Transverse colon (tissue), 4 donors: ENCODE measurements at regions not wholly inside any gene's neighbourhood (a gene's known extent, or its start where the extent isn't known, plus 50 kb on each side); places are given as distances from the start of the nearest gene placed in this dataset.

Experiments
- DNase-seq: peaks from one replicate; pipeline ENCODE4 v3.0.0-alpha.2; 2019
- H3K27ac ChIP-seq, 4 donors: fragments of 200-600 bp; sonication (generic); 2 replicates each; pipeline ENCODE4 v1.5.1; 2016 to 2018; ENCODE audit warnings: inconsistent platforms in 4 of 4
- H3K27me3 ChIP-seq: fragments of 200-600 bp; sonication (generic); 2 replicates; pipeline ENCODE4 v1.5.1; 2017; ENCODE audit warnings: inconsistent platforms
- H3K36me3 ChIP-seq, 4 donors: fragments of 200-600 bp; sonication (generic); 2 replicates each; pipeline ENCODE4 v1.5.1; 2017 to 2019; ENCODE audit warnings: inconsistent platforms in 4 of 4
- H3K4me1 ChIP-seq, 4 donors: fragments of 200-600 bp; sonication (generic); 2 replicates each; pipeline ENCODE4 v1.5.1; 2017 to 2020; ENCODE audit warnings: inconsistent platforms in 4 of 4
- H3K4me3 ChIP-seq, 4 donors: fragments of 200-600 bp; sonication (generic); 1 replicate in 1 of 4; 2 replicates in 3 of 4; pipeline versions ENCODE4 v1.5.1 to v1.6.1; 2017 to 2019; ENCODE audit warnings: inconsistent platforms in 4 of 4
- H3K9me3 ChIP-seq, 2 donors: fragments of 200-600 bp; sonication (generic); 2 replicates each; pipeline ENCODE4 v1.5.1; 2017 to 2019; ENCODE audit warnings: inconsistent platforms in 2 of 2
- EP300 ChIP-seq: sonication (generic); formaldehyde crosslinking; IDR thresholded peaks from one replicate; pipeline ENCODE4 v1.6.1; 2017; ENCODE audit warnings: antibody characterized with exemption, low read depth
- POLR2A ChIP-seq: fragments of 450-650 bp; IDR thresholded peaks from one replicate; pipeline ENCODE4 v1.6.1; 2016; ENCODE audit warnings: antibody characterized with exemption, mild to moderate bottlenecking, moderate library complexity
- POLR2AphosphoS5 ChIP-seq, 3 donors: sonication (generic); formaldehyde crosslinking; IDR thresholded peaks; one replicate each; pipeline ENCODE4 v1.6.1; 2016; ENCODE audit warnings: antibody characterized with exemption in 3 of 3
- WGBS, 2 donors: methylation state at CpG; one replicate each; pipeline ENCODE4 v1.1.5; 2018; ENCODE audit warnings: low coverage in 1 of 2; 5-methylcytosine and 5-hydroxymethylcytosine counted together
- in situ Hi-C, 4 donors: fragments of 200-750 bp; cut with MboI; loops; one replicate each; pipeline versions ENCODE4 v1.15.0 to v1.15.1; 2017; ENCODE audit warnings: low sequenced_read_pairs in 3 of 4, low pct_ligation_motif_present in 1 of 4, low pct_unique_long_range_greater_than_20kb in 1 of 4
- intact Hi-C: fragments of 100-400 bp; cut with DNase I; formaldehyde crosslinking; loops from one replicate; pipeline ENCODE4 v1.15.1; 2023; ENCODE audit warnings: low total_unique reads
- TF ChIP-seq, protein P1 (sequence below), 5 experiments: fragments of 200-600 bp in 3 of 5; fragments of 450-650 bp in 2 of 5; sonication (generic) in 3 of 5; IDR thresholded peaks; 1 replicate in 2 of 5; 2 replicates in 3 of 5; pipeline ENCODE4 v1.5.1; 2016 to 2017; ENCODE audit warnings: antibody characterized with exemption in 5 of 5, inconsistent platforms in 3 of 5, mild to moderate bottlenecking in 2 of 5, moderate library complexity in 1 of 5

DNA sequence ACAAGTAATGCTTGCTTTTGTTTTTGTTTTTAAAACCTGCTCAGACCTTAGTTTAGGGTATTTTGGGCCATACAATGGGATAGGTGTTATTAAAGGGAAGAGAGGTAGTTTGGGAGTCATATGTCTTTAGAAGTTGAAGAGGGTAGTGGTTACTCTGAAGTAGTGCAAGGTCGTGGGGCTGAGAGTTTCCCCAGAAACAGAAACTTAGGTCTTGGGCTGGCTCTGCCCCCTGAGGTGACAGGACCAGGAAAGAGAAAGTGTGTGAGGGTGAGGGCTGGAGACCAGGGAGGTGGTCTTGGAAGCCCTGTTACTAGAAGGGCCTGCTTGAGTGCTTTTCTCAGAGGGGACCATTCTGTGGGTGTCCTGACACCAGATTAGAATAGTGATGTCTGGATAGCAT, 500.5 kb upstream of the SPHKAP start:
- H3K4me3 ChIP-seq: no peak overlapping the region
- H3K27ac ChIP-seq: no peak overlapping the region
- no peak for DNase-seq
- TF ChIP-seq POLR2AphosphoS5 (IDR thresholded peaks at IDR 0.05) (no peak), POLR2A (no peak), EP300 (no peak)
- TF ChIP-seq, protein P1, sequence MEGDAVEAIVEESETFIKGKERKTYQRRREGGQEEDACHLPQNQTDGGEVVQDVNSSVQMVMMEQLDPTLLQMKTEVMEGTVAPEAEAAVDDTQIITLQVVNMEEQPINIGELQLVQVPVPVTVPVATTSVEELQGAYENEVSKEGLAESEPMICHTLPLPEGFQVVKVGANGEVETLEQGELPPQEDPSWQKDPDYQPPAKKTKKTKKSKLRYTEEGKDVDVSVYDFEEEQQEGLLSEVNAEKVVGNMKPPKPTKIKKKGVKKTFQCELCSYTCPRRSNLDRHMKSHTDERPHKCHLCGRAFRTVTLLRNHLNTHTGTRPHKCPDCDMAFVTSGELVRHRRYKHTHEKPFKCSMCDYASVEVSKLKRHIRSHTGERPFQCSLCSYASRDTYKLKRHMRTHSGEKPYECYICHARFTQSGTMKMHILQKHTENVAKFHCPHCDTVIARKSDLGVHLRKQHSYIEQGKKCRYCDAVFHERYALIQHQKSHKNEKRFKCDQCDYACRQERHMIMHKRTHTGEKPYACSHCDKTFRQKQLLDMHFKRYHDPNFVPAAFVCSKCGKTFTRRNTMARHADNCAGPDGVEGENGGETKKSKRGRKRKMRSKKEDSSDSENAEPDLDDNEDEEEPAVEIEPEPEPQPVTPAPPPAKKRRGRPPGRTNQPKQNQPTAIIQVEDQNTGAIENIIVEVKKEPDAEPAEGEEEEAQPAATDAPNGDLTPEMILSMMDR (IDR thresholded peaks at IDR 0.05): no peak
- no peaks in the 10 kb centered on the region for H3K36me3 ChIP-seq
- no peaks in the 10 kb centered on the region for H3K9me3 ChIP-seq
- WGBS, 2 donors: 60% methylated on average over 1 of the region's 1 CpG; no CpG with 5 or more reads in 1 of the 2 donors
- no peaks in the 10 kb centered on the region for H3K4me1 ChIP-seq
- intact Hi-C loops: no loop called here
- in situ Hi-C loops: loop anchor here in 3 of 4 donors (25.0 kb wide), 4 partner anchors 455 to 905 kb away; partner anchors contain the start of gene PID1 (in 1 of the 3)
- no peaks in the 10 kb centered on the region for H3K27me3 ChIP-seq

DNA sequence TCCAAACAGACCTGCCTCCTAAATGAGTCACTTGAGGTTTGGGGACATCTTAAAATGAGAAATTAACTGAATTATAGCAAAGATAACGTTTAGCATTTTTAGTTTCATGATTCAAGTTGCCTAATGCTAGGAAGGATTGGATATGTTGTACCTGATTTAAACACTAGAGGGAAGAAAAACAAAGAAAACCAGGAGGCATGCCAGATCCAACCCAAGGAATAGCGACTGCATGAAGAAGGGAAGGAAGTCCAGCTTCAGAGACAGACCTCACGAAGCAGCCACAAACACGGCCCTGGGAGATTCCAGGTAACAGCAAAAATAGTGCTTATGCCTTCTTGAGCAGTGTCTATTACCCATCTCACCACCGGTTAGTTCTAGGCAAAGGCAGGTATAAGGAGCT, 499.9 kb upstream of the SPHKAP start:
- no peak for DNase-seq
- Histone ChIP-seq H3K4me3 (no peak overlapping the region), H3K4me1 (no peaks in the 10 kb centered on the region), H3K27me3 (no peaks in the 10 kb centered on the region), H3K27ac (no peak overlapping the region), H3K9me3 (no peaks in the 10 kb centered on the region), H3K36me3 (no peaks in the 10 kb centered on the region)
- 22 to 30% methylated on average over 4 to 5 of the region's 5 CpGs for WGBS, 2 donors
- TF ChIP-seq, protein P1 (IDR thresholded peaks at IDR 0.05): peak; percentile 44 to 66 (median 49)
- no peak for TF ChIP-seq POLR2A
- intact Hi-C loops (no loop called here), in situ Hi-C loops (loop anchor here in 3 of 4 donors (25.0 kb wide), 4 partner anchors 456 to 906 kb away; partner anchors contain the start of gene PID1 (in 1 of the 3))

DNA sequence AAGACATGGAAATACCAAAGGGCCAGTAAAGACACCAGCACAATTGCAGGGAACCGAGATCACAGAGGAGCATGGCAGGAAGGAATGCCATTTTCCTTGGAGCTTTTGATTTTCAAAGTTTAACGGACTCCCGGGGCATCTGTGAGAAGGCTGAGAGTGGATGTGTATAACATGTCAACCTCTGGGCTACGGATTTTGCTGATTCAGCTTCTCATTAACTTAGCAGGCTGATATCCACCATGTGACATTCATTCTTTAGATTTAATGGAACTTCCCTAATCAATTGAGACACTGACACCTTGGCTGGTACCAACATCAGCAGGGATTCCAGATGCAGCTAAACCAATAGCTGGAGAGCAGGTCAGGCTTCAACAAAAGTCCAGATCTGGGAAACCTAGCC, 496.6 kb upstream of the SPHKAP start:
- TF ChIP-seq EP300 (no peak), POLR2AphosphoS5 (IDR thresholded peaks at IDR 0.05) (no peak), POLR2A (no peak)
- TF ChIP-seq, protein P1 (IDR thresholded peaks at IDR 0.05): no peak
- no peaks in the 10 kb centered on the region for H3K4me1 ChIP-seq
- no peak overlapping the region for H3K4me3 ChIP-seq
- no peaks in the 10 kb centered on the region for H3K36me3 ChIP-seq
- H3K27me3 ChIP-seq: no peaks in the 10 kb centered on the region
- no peak overlapping the region for H3K27ac ChIP-seq
- in situ Hi-C loops: loop anchor here in 3 of 4 donors (25.0 kb wide), 4 partner anchors 459 to 909 kb away; partner anchors contain the start of gene PID1 (in 1 of the 3)
- intact Hi-C loops: no loop called here
- no peaks in the 10 kb centered on the region for H3K9me3 ChIP-seq
- DNase-seq: no peak
- 64 to 90% methylated on average over 4 of the region's 4 CpGs for WGBS, 2 donors

DNA sequence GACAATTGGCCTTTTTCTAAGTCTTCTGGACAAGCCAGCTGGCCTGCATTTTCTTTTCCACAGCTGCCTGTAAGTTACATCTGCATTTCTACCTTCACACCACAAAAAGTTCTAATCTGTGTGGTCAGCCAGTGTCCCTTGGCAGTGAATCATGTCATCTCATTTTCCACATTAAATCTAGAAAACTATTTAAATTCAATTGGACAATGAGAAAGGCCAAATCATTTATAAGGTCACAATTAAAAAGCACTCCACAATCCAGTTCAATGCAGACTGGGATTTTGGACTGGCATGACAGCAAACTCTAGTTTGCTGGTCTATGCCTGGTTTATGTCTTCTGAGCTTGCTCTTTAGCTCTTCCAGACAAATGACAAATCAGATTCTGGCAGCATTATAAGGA, 494.2 kb upstream of the SPHKAP start:
- TF ChIP-seq, protein P1 (IDR thresholded peaks at IDR 0.05): no peak
- no peak overlapping the region for H3K27ac ChIP-seq
- in situ Hi-C loops (loop anchor here in 3 of 4 donors (25.0 kb wide), 4 partner anchors 462 to 912 kb away; partner anchors contain the start of gene PID1 (in 1 of the 3)), intact Hi-C loops (no loop called here)
- no peaks in the 10 kb centered on the region for H3K9me3 ChIP-seq
- no peak for DNase-seq
- H3K4me3 ChIP-seq: no peak overlapping the region
- H3K36me3 ChIP-seq: no peaks in the 10 kb centered on the region
- H3K4me1 ChIP-seq: no peaks in the 10 kb centered on the region
- H3K27me3 ChIP-seq: no peaks in the 10 kb centered on the region
